Thoracic aorta (tissue), 2 donors: ENCODE measurements at regions not wholly inside any gene's neighbourhood (a gene's known extent, or its start where the extent isn't known, plus 50 kb on each side); places are given as distances from the start of the nearest gene placed in this dataset.

Source experiments
- ATAC-seq: fragments of 150-250 bp; one replicate; pipeline ENCODE4 v1.8.0; 2017; ENCODE audit warnings: low read depth; ENCODE audit not compliant: insufficient number of reproducible peaks, low FRiP score
- DNase-seq: peaks from one replicate; pipeline ENCODE4 v3.0.0-alpha.2; 2020; ENCODE audit warnings: low spot score
- H3K27ac ChIP-seq, 2 donors: fragments of 200-600 bp; sonication (generic); 1 replicate in 1 of 2; 2 replicates in 1 of 2; pipeline ENCODE4 v1.5.1; 2016; ENCODE audit warnings: mild to moderate bottlenecking in 2 of 2, moderate library complexity in 2 of 2
- H3K27me3 ChIP-seq: fragments of 200-600 bp; sonication (generic); replicated peaks from 2 replicates; pipeline ENCODE4 v1.6.0; 2016; ENCODE audit warnings: mild to moderate bottlenecking; ENCODE audit not compliant: insufficient read depth
- H3K36me3 ChIP-seq: fragments of 200-600 bp; sonication (generic); one replicate; pipeline ENCODE4 v1.5.1; 2016
- H3K4me1 ChIP-seq, 2 donors: fragments of 200-600 bp; sonication (generic); 1 replicate in 1 of 2; 2 replicates in 1 of 2; pipeline versions ENCODE4 v1.5.1 to v1.6.0; 2016; ENCODE audit warnings: low read depth in 2 of 2, mild to moderate bottlenecking in 1 of 2; ENCODE audit not compliant: control insufficient read depth in 1 of 2
- H3K4me3 ChIP-seq: fragments of 200-600 bp; sonication (generic); 2 replicates; pipeline ENCODE4 v1.5.1; 2016; ENCODE audit warnings: mild to moderate bottlenecking
- H3K9me3 ChIP-seq: fragments of 200-600 bp; sonication (generic); 2 replicates; pipeline ENCODE4 v1.5.1; 2016
- CTCF ChIP-seq: fragments of 200-600 bp; sonication (generic); IDR thresholded peaks from one replicate; pipeline ENCODE4 v1.5.1; 2019; ENCODE audit warnings: antibody characterized with exemption

- no peaks in the 10 kb centered on the region for H3K27me3 ChIP-seq
- DNase-seq: no peak
- no peak overlapping the region for H3K4me3 ChIP-seq
- no peaks in the 10 kb centered on the region for H3K4me1 ChIP-seq
- no peak for TF ChIP-seq CTCF
- H3K27ac ChIP-seq: no peak overlapping the region
- H3K9me3 ChIP-seq: no peaks in the 10 kb centered on the region
- no peaks in the 10 kb centered on the region for H3K36me3 ChIP-seq
- no peak for ATAC-seq
These were observed 267.1 kb downstream of the ACTR3 start for GRCh38 chr2:114157057-114157385.

- no peaks in the 10 kb centered on the region for H3K9me3 ChIP-seq
- H3K36me3 ChIP-seq: no peaks in the 10 kb centered on the region
- H3K27me3 ChIP-seq: no peaks in the 10 kb centered on the region
- no peaks in the 10 kb centered on the region for H3K4me1 ChIP-seq
- ATAC-seq (no peak), DNase-seq (no peak)
- no peak overlapping the region for H3K4me3 ChIP-seq
- H3K27ac ChIP-seq: no peak overlapping the region
- no peak for TF ChIP-seq CTCF
These were observed 270.5 kb downstream of the ACTR3 start for GRCh38 chr2:114160263-114160981.

- TF ChIP-seq CTCF: no peak
- Histone ChIP-seq H3K27ac (no peak overlapping the region), H3K4me1 (no peaks in the 10 kb centered on the region), H3K4me3 (no peak overlapping the region), H3K36me3 (no peaks in the 10 kb centered on the region), H3K27me3 (no peaks in the 10 kb centered on the region), H3K9me3 (no peaks in the 10 kb centered on the region)
- ATAC-seq: no peak
- no peak for DNase-seq
These were observed 271.5 kb downstream of the ACTR3 start for GRCh38 chr2:114161371-114161770.

- no peaks in the 10 kb centered on the region for H3K9me3 ChIP-seq
- DNase-seq: no peak
- H3K36me3 ChIP-seq: no peaks in the 10 kb centered on the region
- ATAC-seq: no peak
- no peak for TF ChIP-seq CTCF
- H3K4me1 ChIP-seq: no peaks in the 10 kb centered on the region
- H3K27me3 ChIP-seq: no peaks in the 10 kb centered on the region
- H3K27ac ChIP-seq: no peak overlapping the region
- no peak overlapping the region for H3K4me3 ChIP-seq
These were observed 274.6 kb upstream of the DPP10 start for GRCh38 chr2:114167799-114168198.

GRCh38 chr2:114170070-114170469 lies 272.4 kb upstream of the DPP10 start:
- TF ChIP-seq CTCF: no peak
- H3K4me3 ChIP-seq: no peak overlapping the region
- ATAC-seq: no peak
- DNase-seq: no peak
- no peaks in the 10 kb centered on the region for H3K36me3 ChIP-seq
- no peaks in the 10 kb centered on the region for H3K4me1 ChIP-seq
- H3K27me3 ChIP-seq: no peaks in the 10 kb centered on the region
- H3K27ac ChIP-seq: no peak overlapping the region
- no peaks in the 10 kb centered on the region for H3K9me3 ChIP-seq
